Astrocyte of the cerebellum (primary cell): ENCODE measurements at regions not wholly inside any gene's neighbourhood (a gene's known extent, or its start where the extent isn't known, plus 50 kb on each side); places are given as distances from the start of the nearest gene placed in this dataset.
"Not testable (repeated sequence)": the region's sequence is repeated elsewhere in the genome, so short reads cannot be mapped to it uniquely, and the experiment has no call there.

Experiments
- DNase-seq: peaks from one replicate; pipeline ENCODE4 v3.0.0-alpha.2; 2011; ENCODE audit warnings: low read depth
- H3K4me3 ChIP-seq: 2 replicates; pipeline ENCODE4 v1.5.1; 2011; ENCODE audit warnings: mild to moderate bottlenecking, low read depth, low read length, moderate library complexity
- CTCF ChIP-seq: IDR thresholded peaks from 2 replicates; pipeline ENCODE4 v1.5.1; 2012; ENCODE audit warnings: low read length, low read depth, moderate library complexity, mild to moderate bottlenecking; ENCODE audit errors: missing control alignments
- in situ Hi-C: cut with HindIII; loops from 2 replicates; pipeline ENCODE4 v1.10.0; 2017; ENCODE audit warnings: low sequenced_read_pairs

GRCh38 chr7:119842786-119843185 is 430.2 kb upstream of the KCND2 start:
- no peak overlapping the region for H3K4me3 ChIP-seq
- in situ Hi-C loops: no loop called here
- DNase-seq: no peak
- no peak for TF ChIP-seq CTCF

- in situ Hi-C loops: no loop called here
- H3K4me3 ChIP-seq: no peak overlapping the region
- TF ChIP-seq CTCF: no peak
- no peak for DNase-seq
Observed at GRCh38 chr7:119861385-119861784, 411.6 kb upstream of the KCND2 start.

- DNase-seq: no peak
- in situ Hi-C loops: no loop called here
- H3K4me3 ChIP-seq: no peak overlapping the region
- TF ChIP-seq CTCF: no peak
Observed at GRCh38 chr7:119868387-119868786, 404.6 kb upstream of the KCND2 start.

GRCh38 chr7:119879835-119880234 is 393.1 kb upstream of the KCND2 start:
- no peak overlapping the region for H3K4me3 ChIP-seq
- in situ Hi-C loops: no loop called here
- TF ChIP-seq CTCF: no peak
- DNase-seq: no peak

GRCh38 chr7:119886007-119886406 is 387.0 kb upstream of the KCND2 start:
- in situ Hi-C loops: no loop called here
- no peak for DNase-seq
- TF ChIP-seq CTCF: no peak

GRCh38 chr7:119886525-119886924 is 386.4 kb upstream of the KCND2 start:
- H3K4me3 ChIP-seq, DNase-seq, in situ Hi-C loops: not testable (repeated sequence)

More at GRCh38 chr7:119886007-119886406, 387.0 kb upstream of the KCND2 start:
- no peak overlapping the region for H3K4me3 ChIP-seq

- DNase-seq: no peak
- H3K4me3 ChIP-seq: no peak overlapping the region
- in situ Hi-C loops: no loop called here
- no peak for TF ChIP-seq CTCF
Observed at GRCh38 chr7:119888251-119888650, 384.7 kb upstream of the KCND2 start.
